ENCODE measurements at regions not wholly inside any gene's neighbourhood (a gene's known extent, or its start where the extent isn't known, plus 50 kb on each side); places are given as distances from the start of the nearest gene placed in this dataset.

DNA sequence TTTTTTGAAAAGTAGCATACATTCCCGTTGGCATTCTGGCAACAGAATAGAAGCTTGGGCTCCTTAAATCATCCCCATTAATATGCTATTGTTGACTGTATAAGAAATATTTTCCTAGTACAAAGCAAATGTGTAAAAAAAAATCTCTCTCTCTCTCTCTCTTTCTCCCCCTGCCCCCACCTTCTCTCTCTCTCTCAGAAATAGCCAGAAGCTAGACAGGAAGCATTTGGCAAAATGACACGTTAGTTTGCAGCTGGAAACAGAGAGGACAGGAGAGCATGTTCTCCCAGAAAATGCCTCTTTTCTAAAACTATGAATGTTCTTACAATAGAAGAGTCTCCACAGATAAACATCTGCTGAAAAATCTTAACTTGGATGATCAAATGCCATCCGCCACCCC, 59.6 kb upstream of the AKR1E2 start:
- peak overlapping the region; percentile 14 for H3K27ac ChIP-seq
- TF ChIP-seq EZH2phosphoT487 (IDR thresholded peaks at IDR 0.05; ENCODE audit: low read depth, severe bottlenecking, unreplicated experiment), result no peak
- TF ChIP-seq, protein P1, sequence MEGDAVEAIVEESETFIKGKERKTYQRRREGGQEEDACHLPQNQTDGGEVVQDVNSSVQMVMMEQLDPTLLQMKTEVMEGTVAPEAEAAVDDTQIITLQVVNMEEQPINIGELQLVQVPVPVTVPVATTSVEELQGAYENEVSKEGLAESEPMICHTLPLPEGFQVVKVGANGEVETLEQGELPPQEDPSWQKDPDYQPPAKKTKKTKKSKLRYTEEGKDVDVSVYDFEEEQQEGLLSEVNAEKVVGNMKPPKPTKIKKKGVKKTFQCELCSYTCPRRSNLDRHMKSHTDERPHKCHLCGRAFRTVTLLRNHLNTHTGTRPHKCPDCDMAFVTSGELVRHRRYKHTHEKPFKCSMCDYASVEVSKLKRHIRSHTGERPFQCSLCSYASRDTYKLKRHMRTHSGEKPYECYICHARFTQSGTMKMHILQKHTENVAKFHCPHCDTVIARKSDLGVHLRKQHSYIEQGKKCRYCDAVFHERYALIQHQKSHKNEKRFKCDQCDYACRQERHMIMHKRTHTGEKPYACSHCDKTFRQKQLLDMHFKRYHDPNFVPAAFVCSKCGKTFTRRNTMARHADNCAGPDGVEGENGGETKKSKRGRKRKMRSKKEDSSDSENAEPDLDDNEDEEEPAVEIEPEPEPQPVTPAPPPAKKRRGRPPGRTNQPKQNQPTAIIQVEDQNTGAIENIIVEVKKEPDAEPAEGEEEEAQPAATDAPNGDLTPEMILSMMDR (IDR thresholded peaks at IDR 0.05; ENCODE audit: poor library complexity), result no peak
- no peak for TF ChIP-seq EZH2 (IDR thresholded peaks at IDR 0.05; ENCODE audit: borderline replicate concordance)
- WGBS (ENCODE audit: low lambda C conversion rate, missing lambda C conversion rate), result 60% methylated on average over 3 of the region's 3 CpGs
- H3K36me3 ChIP-seq (replicated peaks; ENCODE audit: insufficient read depth, low read depth), result no peaks in the 10 kb centered on the region
- H3K4me2 ChIP-seq, result no peak overlapping the region
- H3K9me3 ChIP-seq (ENCODE audit: low read depth), result no peaks in the 10 kb centered on the region
- no peaks in the 10 kb centered on the region for H3K9me2 ChIP-seq (replicated peaks; ENCODE audit: insufficient read depth)
- peaks cover 9% of the 10 kb centered on the region for H3K4me1 ChIP-seq (ENCODE audit: insufficient read depth)
- no peak overlapping the region for H2AFZ ChIP-seq
- no peaks in the 10 kb centered on the region for H3K79me2 ChIP-seq
- H3K4me3 ChIP-seq, result no peak overlapping the region
- no peaks in the 10 kb centered on the region for H4K20me1 ChIP-seq (ENCODE audit: insufficient read depth, poor library complexity, severe bottlenecking)
- H3K27me3 ChIP-seq, result no peaks in the 10 kb centered on the region
- no peak for DNase-seq (ENCODE audit: low spot score)

DNA sequence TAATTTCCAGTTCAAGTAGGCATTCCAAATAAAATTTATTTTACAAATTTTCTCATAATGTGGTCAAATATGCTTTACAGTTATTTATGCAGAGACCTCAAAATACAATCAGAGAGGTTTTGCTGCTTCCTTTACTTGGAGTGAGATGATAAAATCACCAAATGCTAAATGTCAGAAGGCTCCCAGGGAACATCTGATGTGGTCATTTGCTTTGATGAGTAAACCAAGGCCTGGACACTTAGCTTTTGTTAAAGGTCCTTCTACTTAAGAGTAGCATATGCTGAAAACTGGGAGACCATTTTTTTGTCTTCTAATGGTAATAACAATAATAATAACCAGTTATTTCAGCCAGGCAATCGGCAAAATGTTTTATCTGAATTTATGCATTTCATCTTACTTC, 60.6 kb upstream of the AKR1E2 start:
- H4K20me1 ChIP-seq (ENCODE audit: insufficient read depth, poor library complexity, severe bottlenecking), result no peaks in the 10 kb centered on the region
- H3K9me2 ChIP-seq (replicated peaks; ENCODE audit: insufficient read depth), result no peaks in the 10 kb centered on the region
- H3K27me3 ChIP-seq, result no peaks in the 10 kb centered on the region
- no peak for DNase-seq (ENCODE audit: low spot score)
- no peak overlapping the region for H2AFZ ChIP-seq
- no peak overlapping the region for H3K4me2 ChIP-seq
- TF ChIP-seq EZH2phosphoT487 (IDR thresholded peaks at IDR 0.05; ENCODE audit: low read depth, severe bottlenecking, unreplicated experiment) (no peak), EZH2 (IDR thresholded peaks at IDR 0.05; ENCODE audit: borderline replicate concordance) (no peak)
- TF ChIP-seq, protein P1 (IDR thresholded peaks at IDR 0.05; ENCODE audit: poor library complexity), result no peak
- H3K79me2 ChIP-seq, result no peaks in the 10 kb centered on the region
- H3K9me3 ChIP-seq (ENCODE audit: low read depth), result no peaks in the 10 kb centered on the region
- no peaks in the 10 kb centered on the region for H3K36me3 ChIP-seq (replicated peaks; ENCODE audit: insufficient read depth, low read depth)
- no peak overlapping the region for H3K4me3 ChIP-seq
- WGBS (ENCODE audit: low lambda C conversion rate, missing lambda C conversion rate), result 94% methylated on average over 1 of the region's 1 CpG
- H3K27ac ChIP-seq, result no peak overlapping the region
- peaks cover 3% of the 10 kb centered on the region for H3K4me1 ChIP-seq (ENCODE audit: insufficient read depth)

DNA sequence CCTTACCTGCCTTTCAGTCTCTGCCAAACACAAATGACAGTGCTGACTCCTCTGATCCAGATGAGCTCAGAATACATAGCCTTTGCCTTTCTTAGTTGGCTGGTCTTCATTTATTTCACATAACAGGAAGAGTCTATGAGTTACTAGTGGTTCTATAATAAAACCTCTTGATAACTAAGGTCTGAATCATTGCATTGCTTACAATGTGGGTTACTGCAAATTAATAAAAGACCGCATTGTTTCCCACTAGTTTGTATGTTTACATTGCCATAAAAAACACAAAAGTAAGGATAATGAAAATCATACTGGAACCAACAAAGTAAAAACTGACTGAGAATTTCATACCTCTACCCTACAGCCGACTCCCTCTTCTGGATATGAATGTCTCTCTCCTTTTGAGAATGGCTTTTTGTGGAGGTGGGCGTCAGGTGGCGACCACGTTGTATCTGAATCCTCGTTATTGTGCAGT, 62.0 kb upstream of the AKR1E2 start:
- H3K4me1 ChIP-seq (ENCODE audit: insufficient read depth), result peaks cover 3% of the 10 kb centered on the region
- TF ChIP-seq EZH2 (IDR thresholded peaks at IDR 0.05; ENCODE audit: borderline replicate concordance), result no peak
- TF ChIP-seq, protein P1 (IDR thresholded peaks at IDR 0.05; ENCODE audit: poor library complexity), result peak; percentile 14
- DNase-seq (ENCODE audit: low spot score), result no peak
- no peaks in the 10 kb centered on the region for H3K9me2 ChIP-seq (replicated peaks; ENCODE audit: insufficient read depth)
- no peaks in the 10 kb centered on the region for H3K27me3 ChIP-seq
- H3K79me2 ChIP-seq, result no peaks in the 10 kb centered on the region
- no peaks in the 10 kb centered on the region for H3K9me3 ChIP-seq (ENCODE audit: low read depth)
- no peak overlapping the region for H2AFZ ChIP-seq
- no peak overlapping the region for H3K4me2 ChIP-seq
- no peaks in the 10 kb centered on the region for H4K20me1 ChIP-seq (ENCODE audit: insufficient read depth, poor library complexity, severe bottlenecking)
- no peak overlapping the region for H3K27ac ChIP-seq
- no peak overlapping the region for H3K4me3 ChIP-seq
- H3K36me3 ChIP-seq (replicated peaks; ENCODE audit: insufficient read depth, low read depth), result no peaks in the 10 kb centered on the region
- 90% methylated on average over 6 of the region's 6 CpGs for WGBS (ENCODE audit: low lambda C conversion rate, missing lambda C conversion rate)

DNA sequence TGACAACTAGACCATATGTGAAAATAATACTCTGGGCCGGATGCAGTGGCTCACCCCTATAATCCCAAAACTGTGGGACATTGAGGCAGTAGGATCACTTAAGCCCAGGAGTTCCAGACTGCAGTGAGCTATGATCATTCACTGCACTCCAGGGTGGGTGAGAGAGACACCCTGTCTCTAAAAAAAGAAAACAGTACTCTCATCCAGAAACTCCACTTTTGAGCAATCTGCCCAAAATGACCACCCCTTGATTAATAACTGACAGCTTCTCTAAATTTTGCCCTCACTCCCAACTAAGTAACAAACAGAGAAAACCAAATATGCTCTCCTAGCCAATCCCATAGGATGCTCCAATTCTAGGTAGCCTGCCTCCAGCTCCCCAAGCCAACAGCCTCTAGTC, 62.5 kb upstream of the AKR1E2 start:
- WGBS (ENCODE audit: low lambda C conversion rate, missing lambda C conversion rate), result 95% methylated on average over 1 of the region's 1 CpG
- Histone ChIP-seq H3K9me3 (ENCODE audit: low read depth) (no peaks in the 10 kb centered on the region), H3K4me2 (no peak overlapping the region), H3K27ac (no peak overlapping the region), H3K4me3 (no peak overlapping the region), H3K79me2 (no peaks in the 10 kb centered on the region), H3K36me3 (replicated peaks; ENCODE audit: insufficient read depth, low read depth) (no peaks in the 10 kb centered on the region), H3K4me1 (ENCODE audit: insufficient read depth) (peaks cover 3% of the 10 kb centered on the region), H3K9me2 (replicated peaks; ENCODE audit: insufficient read depth) (no peaks in the 10 kb centered on the region), H3K27me3 (no peaks in the 10 kb centered on the region), H2AFZ (no peak overlapping the region), H4K20me1 (ENCODE audit: insufficient read depth, poor library complexity, severe bottlenecking) (no peaks in the 10 kb centered on the region)
- DNase-seq (ENCODE audit: low spot score), result no peak
- TF ChIP-seq EZH2 (IDR thresholded peaks at IDR 0.05; ENCODE audit: borderline replicate concordance), result no peak
- TF ChIP-seq, protein P1 (IDR thresholded peaks at IDR 0.05; ENCODE audit: poor library complexity), result no peak
